GM12801 (cell line): ENCODE measurements at regions not wholly inside any gene's neighbourhood (a gene's known extent, or its start where the extent isn't known, plus 50 kb on each side); places are given as distances from the start of the nearest gene placed in this dataset.

Experiments used
- TF ChIP-seq, protein P1 (sequence below): IDR thresholded peaks from one replicate; pipeline ENCODE4 v1.5.1; 2011; ENCODE audit warnings: control low read depth; ENCODE audit not compliant: insufficient read length; ENCODE audit errors: extremely low read depth

DNA sequence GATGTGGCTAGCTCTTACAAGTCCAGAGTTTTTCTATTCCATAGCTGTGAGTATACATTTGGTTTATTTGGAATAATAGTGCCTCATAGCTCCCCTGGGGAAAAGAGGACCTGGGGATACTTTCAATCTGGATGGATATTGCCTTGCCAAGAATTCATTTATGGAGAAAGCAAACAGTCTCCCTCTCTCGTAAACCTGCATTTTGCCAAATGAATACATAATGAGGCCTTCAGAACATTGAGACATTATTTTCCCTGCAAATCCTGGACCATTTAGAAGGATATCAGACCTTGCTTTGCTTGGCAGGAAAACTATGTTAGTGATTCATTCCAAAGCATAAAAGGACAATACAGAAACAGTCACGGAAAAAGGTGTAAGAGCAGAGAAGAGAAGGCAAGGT is 569.6 kb upstream of the BRINP1 start:
- TF ChIP-seq, protein P1, sequence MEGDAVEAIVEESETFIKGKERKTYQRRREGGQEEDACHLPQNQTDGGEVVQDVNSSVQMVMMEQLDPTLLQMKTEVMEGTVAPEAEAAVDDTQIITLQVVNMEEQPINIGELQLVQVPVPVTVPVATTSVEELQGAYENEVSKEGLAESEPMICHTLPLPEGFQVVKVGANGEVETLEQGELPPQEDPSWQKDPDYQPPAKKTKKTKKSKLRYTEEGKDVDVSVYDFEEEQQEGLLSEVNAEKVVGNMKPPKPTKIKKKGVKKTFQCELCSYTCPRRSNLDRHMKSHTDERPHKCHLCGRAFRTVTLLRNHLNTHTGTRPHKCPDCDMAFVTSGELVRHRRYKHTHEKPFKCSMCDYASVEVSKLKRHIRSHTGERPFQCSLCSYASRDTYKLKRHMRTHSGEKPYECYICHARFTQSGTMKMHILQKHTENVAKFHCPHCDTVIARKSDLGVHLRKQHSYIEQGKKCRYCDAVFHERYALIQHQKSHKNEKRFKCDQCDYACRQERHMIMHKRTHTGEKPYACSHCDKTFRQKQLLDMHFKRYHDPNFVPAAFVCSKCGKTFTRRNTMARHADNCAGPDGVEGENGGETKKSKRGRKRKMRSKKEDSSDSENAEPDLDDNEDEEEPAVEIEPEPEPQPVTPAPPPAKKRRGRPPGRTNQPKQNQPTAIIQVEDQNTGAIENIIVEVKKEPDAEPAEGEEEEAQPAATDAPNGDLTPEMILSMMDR = no peak

DNA sequence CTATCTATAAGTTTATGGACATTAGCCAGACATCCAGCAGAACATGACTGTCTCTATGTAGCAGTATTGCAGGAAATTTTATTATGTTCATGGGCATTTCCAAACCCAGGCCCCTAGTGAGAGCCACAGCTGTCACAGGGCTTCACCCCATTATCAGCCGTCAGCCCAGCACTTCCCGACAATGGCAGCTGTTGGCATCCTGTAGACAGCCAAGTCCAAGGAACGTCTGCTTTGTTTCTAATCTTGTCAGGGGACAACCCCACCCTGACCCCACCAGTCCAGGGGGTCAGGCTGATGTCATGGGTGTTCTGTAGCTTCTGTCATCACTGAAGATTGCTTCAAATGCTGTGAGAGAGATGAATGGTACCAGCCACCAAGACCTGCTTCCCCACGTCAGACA is 565.3 kb upstream of the BRINP1 start:
- TF ChIP-seq, protein P1 = no peak

DNA sequence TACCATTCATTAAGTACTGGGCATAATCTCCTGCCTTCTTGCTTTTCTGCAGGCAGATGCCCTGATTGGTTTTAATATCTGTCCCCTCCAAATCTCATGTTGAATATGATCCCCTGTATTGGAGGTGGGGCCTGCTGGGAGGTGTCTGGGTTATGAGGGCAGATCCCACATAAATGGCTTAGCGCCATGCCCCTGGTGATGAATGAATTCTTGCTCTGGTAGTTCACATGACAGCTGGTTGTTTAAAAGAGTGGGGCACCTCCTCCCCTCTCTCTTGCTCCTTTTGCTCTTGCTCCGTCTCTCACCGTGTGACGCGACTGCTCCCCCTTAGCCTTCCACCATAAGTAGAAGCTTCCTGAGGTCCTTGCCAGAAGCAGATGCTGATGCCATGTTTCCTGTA is 564.0 kb upstream of the BRINP1 start:
- TF ChIP-seq, protein P1 = no peak

DNA sequence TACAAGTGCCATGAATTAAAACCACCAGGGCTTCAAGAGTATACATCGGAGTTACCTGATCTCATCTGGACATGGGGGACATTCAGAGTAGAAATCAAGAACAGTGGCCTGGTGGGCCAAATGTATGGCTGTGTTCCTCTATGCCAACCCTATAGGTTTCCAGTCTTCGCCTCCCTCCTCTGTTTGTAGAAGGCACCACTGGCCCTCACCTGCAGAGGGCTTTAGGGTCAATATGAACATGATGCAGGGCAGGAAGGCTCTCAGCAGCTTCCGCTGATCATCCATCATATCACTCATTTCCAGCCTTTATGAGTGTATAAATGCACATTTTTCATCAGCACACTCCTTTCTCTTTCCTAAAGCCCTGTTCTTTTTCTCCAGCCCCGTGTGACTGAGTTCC is 555.5 kb upstream of the BRINP1 start:
- TF ChIP-seq, protein P1 = no peak

DNA sequence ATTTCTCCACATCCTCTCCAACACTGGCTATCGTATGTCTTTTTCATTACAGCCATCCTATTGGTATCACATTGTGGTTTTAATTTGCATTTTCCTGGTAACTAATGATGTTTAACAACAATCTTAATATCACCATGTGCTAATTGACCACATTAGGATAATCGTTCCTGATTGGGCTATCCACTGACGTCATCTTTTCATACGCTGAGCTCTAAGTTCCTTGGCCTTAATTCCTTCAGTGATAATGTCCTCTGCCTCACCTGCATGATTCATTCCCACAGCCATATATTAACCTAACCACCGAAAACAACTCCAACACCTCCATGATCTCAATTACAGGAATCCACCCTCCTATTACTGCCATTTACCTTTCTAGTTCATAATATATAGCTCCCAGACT is 547.9 kb upstream of the BRINP1 start:
- TF ChIP-seq, protein P1 = no peak

DNA sequence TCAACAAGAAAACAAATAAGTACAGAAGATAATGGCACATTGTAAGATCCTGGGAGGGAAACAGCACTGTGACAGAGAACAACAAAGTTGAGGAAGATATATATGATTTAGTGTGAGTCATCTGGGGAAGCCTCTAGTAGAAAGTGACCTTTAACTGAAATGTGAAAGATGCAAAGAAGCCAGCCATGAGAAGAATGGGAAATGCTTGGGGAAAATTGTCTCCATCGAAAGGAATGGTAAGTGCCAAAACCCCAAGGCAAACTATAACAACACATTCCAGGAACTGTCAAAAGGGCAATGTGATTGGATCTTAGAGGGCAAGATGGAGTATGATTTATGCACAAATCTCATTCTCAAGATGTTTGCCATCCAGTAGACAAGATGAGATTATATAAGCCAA is 537.8 kb upstream of the BRINP1 start:
- TF ChIP-seq, protein P1 = no peak

DNA sequence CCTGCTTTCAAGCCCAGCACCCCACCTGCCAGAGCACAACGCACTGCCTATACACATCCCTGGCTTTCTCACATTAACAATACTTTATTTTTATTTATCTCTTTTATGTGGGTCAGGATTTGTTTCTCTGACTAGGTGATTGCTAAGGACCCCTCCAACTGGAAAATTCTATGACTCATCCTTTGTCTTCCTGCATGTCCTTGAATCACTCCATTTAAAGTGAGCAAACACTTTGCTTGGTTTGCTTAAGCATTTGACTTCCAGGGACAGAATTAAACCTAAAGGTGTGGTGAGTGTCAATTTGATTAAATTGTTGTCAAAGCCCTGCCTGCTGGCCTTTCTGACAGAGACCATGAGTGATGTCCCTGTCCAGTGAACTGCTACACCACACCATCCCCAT is 536.5 kb upstream of the BRINP1 start:
- TF ChIP-seq, protein P1 = no peak

DNA sequence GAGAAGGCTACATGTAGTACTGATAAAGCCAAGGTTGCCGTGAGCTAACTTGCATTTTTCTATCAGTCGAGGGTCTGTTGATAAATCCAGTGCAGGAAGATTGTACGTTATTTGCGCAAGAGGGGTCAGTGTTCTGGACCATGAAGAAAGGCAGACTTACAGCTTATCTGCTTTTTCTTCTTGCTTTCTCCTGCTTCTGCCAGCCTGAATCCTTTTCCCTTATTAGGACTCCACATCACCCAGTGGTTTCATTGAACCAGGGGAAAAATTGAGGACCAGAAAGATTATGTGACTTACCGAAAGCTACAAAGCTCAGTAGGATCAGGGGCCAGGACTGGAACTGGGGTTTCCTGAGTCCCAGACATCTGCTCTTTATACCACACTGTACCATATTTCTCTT is 534.6 kb upstream of the BRINP1 start:
- TF ChIP-seq, protein P1 = no peak
